ENCODE measurements at regions not wholly inside any gene's neighbourhood (a gene's known extent, or its start where the extent isn't known, plus 50 kb on each side); places are given as distances from the start of the nearest gene placed in this dataset.

DNA sequence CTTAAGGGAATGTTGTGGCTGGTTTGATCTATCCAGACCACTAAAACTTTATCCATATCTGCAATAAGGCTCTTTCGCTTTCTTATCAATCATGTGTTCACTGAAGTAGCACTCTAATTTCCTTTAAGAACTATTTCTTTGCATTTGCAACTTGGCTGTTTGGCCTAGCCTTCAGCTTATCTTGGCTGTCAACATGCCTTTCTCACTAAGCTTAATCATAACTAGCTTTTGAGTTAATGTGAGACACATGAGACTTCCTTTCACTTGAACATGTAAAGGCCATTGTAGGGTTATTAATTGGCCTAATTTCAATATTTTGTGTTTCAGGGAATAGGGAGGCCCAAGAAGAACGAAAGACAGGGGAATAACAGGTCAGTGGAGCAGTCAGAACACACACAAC, 124.7 kb downstream of the TNFSF18 start:
- H3K4me1 ChIP-seq: no peaks in the 10 kb centered on the region
- H3K27ac ChIP-seq (replicated peaks): no peak overlapping the region
- intact Hi-C loops (cut with micrococcal nuclease): no loop called here
- no peaks in the 10 kb centered on the region for H3K36me3 ChIP-seq
- TF ChIP-seq CTCF (IDR thresholded peaks at IDR 0.05; ENCODE audit: borderline replicate concordance): no peak
- no peaks in the 10 kb centered on the region for H3K9me3 ChIP-seq (replicated peaks)
- H3K4me3 ChIP-seq: no peak overlapping the region
- no peak for DNase-seq
- no peaks in the 10 kb centered on the region for H3K27me3 ChIP-seq (ENCODE audit: low read depth)

- Histone ChIP-seq H3K4me1 (peaks cover 2% of the 10 kb centered on the region), H3K36me3 (no peaks in the 10 kb centered on the region), H3K27ac (replicated peaks) (no peak overlapping the region), H3K4me3 (no peak overlapping the region), H3K27me3 (ENCODE audit: low read depth) (no peaks in the 10 kb centered on the region), H3K9me3 (replicated peaks) (no peaks in the 10 kb centered on the region)
- DNase-seq: no peak
- intact Hi-C loops (cut with micrococcal nuclease): no loop called here
- TF ChIP-seq CTCF (IDR thresholded peaks at IDR 0.05; ENCODE audit: borderline replicate concordance): no peak
Observed at GRCh38 chr1:172928412-172928811, 122.3 kb downstream of the TNFSF18 start.

DNA sequence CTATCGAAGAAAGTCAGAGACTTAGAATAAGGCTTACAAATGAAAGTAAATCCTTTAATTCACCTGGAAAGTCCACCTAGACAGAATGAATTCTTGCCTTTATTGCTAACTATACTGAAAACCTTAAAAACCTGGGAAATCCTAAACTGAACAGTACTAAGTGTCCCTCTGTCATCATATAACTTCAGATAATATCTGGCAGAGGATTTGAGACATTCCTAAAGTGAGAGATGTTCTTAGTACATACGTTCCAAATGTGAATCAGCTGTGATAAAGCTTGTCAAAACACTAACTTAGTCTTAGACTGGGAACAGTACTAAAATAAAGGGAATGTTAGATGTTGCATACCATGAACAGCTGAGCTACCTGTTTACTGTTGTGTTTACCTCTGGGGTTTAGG, 121.7 kb downstream of the TNFSF18 start:
- no peak overlapping the region for H3K27ac ChIP-seq (replicated peaks)
- intact Hi-C loops (cut with micrococcal nuclease): no loop called here
- H3K4me1 ChIP-seq: peaks cover 8% of the 10 kb centered on the region
- no peaks in the 10 kb centered on the region for H3K27me3 ChIP-seq (ENCODE audit: low read depth)
- TF ChIP-seq CTCF (IDR thresholded peaks at IDR 0.05; ENCODE audit: borderline replicate concordance): no peak
- no peak overlapping the region for H3K4me3 ChIP-seq
- no peaks in the 10 kb centered on the region for H3K9me3 ChIP-seq (replicated peaks)
- no peaks in the 10 kb centered on the region for H3K36me3 ChIP-seq
- DNase-seq: no peak

DNA sequence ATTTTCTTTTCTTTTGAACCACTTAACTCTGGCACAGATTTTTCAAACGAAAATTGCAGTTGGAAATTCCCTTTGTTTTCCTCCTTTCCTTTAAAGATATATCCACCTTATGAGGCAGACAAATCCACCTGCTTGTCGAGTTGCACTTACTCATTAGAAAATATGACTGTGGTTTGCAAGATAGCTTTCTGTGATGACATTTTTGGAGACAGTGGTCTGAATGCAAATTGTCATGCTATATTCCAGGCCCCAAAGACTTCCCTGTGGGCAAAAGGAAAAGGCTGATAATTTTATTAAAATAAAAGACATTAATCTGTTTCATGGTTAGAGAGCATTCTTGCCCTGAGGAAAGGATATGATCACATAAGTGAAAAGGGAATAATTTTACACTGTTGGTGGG, 120.6 kb downstream of the TNFSF18 start:
- Histone ChIP-seq H3K27me3 (ENCODE audit: low read depth) (no peaks in the 10 kb centered on the region), H3K4me1 (peaks cover 19% of the 10 kb centered on the region), H3K27ac (replicated peaks) (no peak overlapping the region), H3K36me3 (no peaks in the 10 kb centered on the region), H3K9me3 (replicated peaks) (no peaks in the 10 kb centered on the region), H3K4me3 (no peak overlapping the region)
- intact Hi-C loops (cut with micrococcal nuclease): no loop called here
- no peak for DNase-seq
- TF ChIP-seq CTCF (IDR thresholded peaks at IDR 0.05; ENCODE audit: borderline replicate concordance): no peak

DNA sequence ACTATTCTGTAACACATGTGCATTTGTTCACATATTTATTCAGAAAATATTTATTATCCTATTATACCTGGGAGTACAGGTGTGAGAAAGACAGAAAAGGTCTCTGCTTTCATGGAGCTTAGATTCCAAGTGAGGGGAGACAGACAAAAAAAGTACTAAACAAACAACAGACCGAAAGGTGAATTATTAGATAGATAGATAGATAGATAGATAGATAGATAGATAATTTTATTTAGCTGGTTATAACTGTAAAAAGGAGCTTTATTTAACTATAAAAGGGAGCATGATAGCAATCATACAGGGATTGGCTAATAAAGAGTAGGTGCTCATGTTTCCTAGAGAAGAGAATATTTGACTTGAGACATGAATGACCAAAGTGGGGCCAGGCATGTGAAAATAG, 119.4 kb downstream of the TNFSF18 start:
- no peaks in the 10 kb centered on the region for H3K9me3 ChIP-seq (replicated peaks)
- no peak for DNase-seq
- H3K4me1 ChIP-seq: peaks cover 20% of the 10 kb centered on the region
- no peak for TF ChIP-seq CTCF (IDR thresholded peaks at IDR 0.05; ENCODE audit: borderline replicate concordance)
- H3K27me3 ChIP-seq (ENCODE audit: low read depth): no peaks in the 10 kb centered on the region
- intact Hi-C loops (cut with micrococcal nuclease): no loop called here
- H3K4me3 ChIP-seq: no peak overlapping the region
- H3K36me3 ChIP-seq: no peaks in the 10 kb centered on the region
- H3K27ac ChIP-seq (replicated peaks): no peak overlapping the region

DNA sequence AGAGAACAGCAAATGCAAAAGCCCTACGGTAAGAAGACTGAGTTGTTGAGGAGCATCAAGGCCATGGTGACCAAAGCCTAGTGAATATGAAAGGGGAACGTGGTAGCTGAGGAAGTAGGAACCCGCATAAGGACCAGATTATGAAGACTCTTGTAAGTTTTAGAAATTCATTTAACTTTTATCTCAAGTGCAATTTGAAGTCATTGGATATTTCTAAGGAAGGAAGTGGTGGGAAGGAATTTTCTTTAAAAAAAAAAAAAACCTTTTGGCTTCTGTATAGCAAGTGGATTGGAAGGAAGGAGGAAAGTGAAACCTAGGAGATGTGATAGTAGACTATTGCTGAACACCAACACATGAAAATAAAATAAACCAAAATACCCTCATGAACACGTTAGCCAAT, 119.0 kb downstream of the TNFSF18 start:
- intact Hi-C loops (cut with micrococcal nuclease): no loop called here
- Histone ChIP-seq H3K27me3 (ENCODE audit: low read depth) (no peaks in the 10 kb centered on the region), H3K36me3 (no peaks in the 10 kb centered on the region), H3K4me1 (peaks cover 20% of the 10 kb centered on the region), H3K4me3 (no peak overlapping the region), H3K27ac (replicated peaks) (no peak overlapping the region), H3K9me3 (replicated peaks) (no peaks in the 10 kb centered on the region)
- TF ChIP-seq CTCF (IDR thresholded peaks at IDR 0.05; ENCODE audit: borderline replicate concordance): no peak
- no peak for DNase-seq

Measured in left ventricle myocardium inferior (tissue), 1 donor.